HL-60 (cell line): ENCODE measurements at regions not wholly inside any gene's neighbourhood (a gene's known extent, or its start where the extent isn't known, plus 50 kb on each side); places are given as distances from the start of the nearest gene placed in this dataset.

ENCODE experiments used
- DNase-seq, 2 experiments: peaks; one replicate each; pipeline ENCODE4 v3.0.0-alpha.2; 2010 to 2020; ENCODE audit warnings: low read depth in 1 of 2, low spot score in 1 of 2
- H3K27ac ChIP-seq: fragments of 250-450 bp; sonication (Bioruptor Pico); replicated peaks from 2 replicates; pipeline ENCODE4 v1.5.1; 2020; ENCODE audit warnings: mild to moderate bottlenecking, moderate library complexity
- H3K27me3 ChIP-seq: fragments of 250-450 bp; sonication (Bioruptor Pico); 2 replicates; pipeline ENCODE4 v1.5.1; 2021; ENCODE audit warnings: mild to moderate bottlenecking, moderate library complexity; ENCODE audit not compliant: insufficient read depth, poor library complexity, severe bottlenecking
- H3K4me3 ChIP-seq: replicated peaks from 2 replicates; pipeline ENCODE4 v1.5.1; 2011; ENCODE audit warnings: mild to moderate bottlenecking, control low read depth, low read length; ENCODE audit not compliant: insufficient read depth
- CTCF ChIP-seq: IDR thresholded peaks from one replicate; pipeline ENCODE4 v1.5.1; 2011; ENCODE audit warnings: low read length, control low read depth, inconsistent platforms; ENCODE audit not compliant: insufficient read depth
- GABPA ChIP-seq: IDR thresholded peaks from 2 replicates; pipeline ENCODE4 v1.6.1; 2012; ENCODE audit warnings: low read depth
- POLR2AphosphoS5 ChIP-seq: IDR thresholded peaks from 2 replicates; pipeline ENCODE4 v1.6.1; 2012; ENCODE audit warnings: low read depth
- REST ChIP-seq: IDR thresholded peaks from 2 replicates; pipeline ENCODE4 v1.6.1; 2012; ENCODE audit warnings: low read depth; ENCODE audit not compliant: insufficient replicate concordance
- SPI1 ChIP-seq: IDR thresholded peaks from 2 replicates; pipeline ENCODE4 v1.6.1; 2012; ENCODE audit warnings: low read depth, mild to moderate bottlenecking, borderline replicate concordance

- TF ChIP-seq POLR2AphosphoS5 (no peak), GABPA (no peak), REST (no peak), SPI1 (no peak), CTCF (no peak)
- DNase-seq: no peak
- no peak overlapping the region for H3K4me3 ChIP-seq
- no peak overlapping the region for H3K27ac ChIP-seq
- no peaks in the 10 kb centered on the region for H3K27me3 ChIP-seq
These were observed 124.6 kb downstream of the SOCS6 start for GRCh38 chr18:70413455-70413854.

- TF ChIP-seq POLR2AphosphoS5 (no peak), CTCF (no peak), GABPA (no peak), SPI1 (no peak), REST (no peak)
- H3K27ac ChIP-seq: no peak overlapping the region
- no peak for DNase-seq
- H3K4me3 ChIP-seq: no peak overlapping the region
- H3K27me3 ChIP-seq: no peaks in the 10 kb centered on the region
These were observed 123.1 kb downstream of the SOCS6 start for GRCh38 chr18:70411876-70412435.

- Histone ChIP-seq H3K27me3 (no peaks in the 10 kb centered on the region), H3K27ac (no peak overlapping the region), H3K4me3 (no peak overlapping the region)
- TF ChIP-seq GABPA: no peak
- peak in 1 of 2 experiments; percentile 37 for DNase-seq
These were observed 122.5 kb downstream of the SOCS6 start for GRCh38 chr18:70411307-70411706.

- Histone ChIP-seq H3K4me3 (no peak overlapping the region), H3K27ac (no peak overlapping the region), H3K27me3 (no peaks in the 10 kb centered on the region)
- TF ChIP-seq CTCF (no peak), POLR2AphosphoS5 (no peak), GABPA (no peak), REST (no peak), SPI1 (no peak)
- no peak for DNase-seq
These were observed 116.2 kb downstream of the SOCS6 start for GRCh38 chr18:70405052-70405451.
